GM18498 (cell line): ENCODE measurements at regions not wholly inside any gene's neighbourhood (a gene's known extent, or its start where the extent isn't known, plus 50 kb on each side); places are given as distances from the start of the nearest gene placed in this dataset.

Experiments used
- ATAC-seq: cut with Tn5 transposase; IDR thresholded peaks from one replicate; pipeline ENCODE4 v1.9.1; 2021; ENCODE audit warnings: mild to moderate bottlenecking, moderate library complexity; ENCODE audit not compliant: unreplicated experiment

- ATAC-seq = no peak
Measured at GRCh38 chr21:35361988-35362387, 312.9 kb upstream of the RUNX1 start.

GRCh38 chr21:35360870-35361570, 311.9 kb upstream of the RUNX1 start:
- ATAC-seq = no peak

- no peak for ATAC-seq
Measured at GRCh38 chr21:35359076-35359475, 310.0 kb upstream of the RUNX1 start.

GRCh38 chr21:35358008-35358407, 308.9 kb upstream of the RUNX1 start:
- no peak for ATAC-seq

- ATAC-seq = no peak
Measured at GRCh38 chr21:35357041-35357780, 308.1 kb upstream of the RUNX1 start.

GRCh38 chr21:35354078-35354477, 305.0 kb upstream of the RUNX1 start:
- no peak for ATAC-seq

- ATAC-seq = no peak
Measured at GRCh38 chr21:35352793-35353192, 303.7 kb upstream of the RUNX1 start.

GRCh38 chr21:35352066-35352770, 303.1 kb upstream of the RUNX1 start:
- no peak for ATAC-seq

- ATAC-seq = no peak
Measured at GRCh38 chr21:35351434-35351833, 302.3 kb upstream of the RUNX1 start.

- ATAC-seq = no peak
Measured at GRCh38 chr21:35350965-35351364, 301.9 kb upstream of the RUNX1 start.

GRCh38 chr21:35349376-35350080, 300.4 kb upstream of the RUNX1 start:
- no peak for ATAC-seq

- ATAC-seq = no peak
Measured at GRCh38 chr21:35348686-35349085, 299.6 kb upstream of the RUNX1 start.

GRCh38 chr21:35346697-35347096, 297.6 kb upstream of the RUNX1 start:
- no peak for ATAC-seq

GRCh38 chr21:35345954-35346353, 296.9 kb upstream of the RUNX1 start:
- ATAC-seq = no peak

GRCh38 chr21:35344582-35344981, 295.5 kb upstream of the RUNX1 start:
- no peak for ATAC-seq

GRCh38 chr21:35343046-35343819, 294.1 kb upstream of the RUNX1 start:
- ATAC-seq = no peak

- ATAC-seq = peak; percentile 62
Measured at GRCh38 chr21:35342440-35342839, 293.3 kb upstream of the RUNX1 start.

- no peak for ATAC-seq
Measured at GRCh38 chr21:35340273-35340672, 291.2 kb upstream of the RUNX1 start.

GRCh38 chr21:35338881-35339632, 290.0 kb upstream of the RUNX1 start:
- no peak for ATAC-seq

- no peak for ATAC-seq
Measured at GRCh38 chr21:35338281-35338680, 289.2 kb upstream of the RUNX1 start.
